ENCODE measurements at regions not wholly inside any gene's neighbourhood (a gene's known extent, or its start where the extent isn't known, plus 50 kb on each side); places are given as distances from the start of the nearest gene placed in this dataset.

GRCh38 chr3:118171236-118171852 lies 863.3 kb downstream of the IGSF11 start:
- TF ChIP-seq CTCF (IDR thresholded peaks at IDR 0.05) (no peak), EP300 (IDR thresholded peaks at IDR 0.05; ENCODE audit: low read depth) (no peak), POLR2A (IDR thresholded peaks at IDR 0.05) (no peak), POLR2AphosphoS5 (IDR thresholded peaks at IDR 0.05) (no peak)

Measured in transverse colon (tissue), 4 donors.